ENCODE measurements at regions not wholly inside any gene's neighbourhood (a gene's known extent, or its start where the extent isn't known, plus 50 kb on each side); places are given as distances from the start of the nearest gene placed in this dataset.

GRCh38 chr12:107226126-107226525 is 132.8 kb upstream of the CRY1 start:
- no peak for DNase-seq

DNA sequence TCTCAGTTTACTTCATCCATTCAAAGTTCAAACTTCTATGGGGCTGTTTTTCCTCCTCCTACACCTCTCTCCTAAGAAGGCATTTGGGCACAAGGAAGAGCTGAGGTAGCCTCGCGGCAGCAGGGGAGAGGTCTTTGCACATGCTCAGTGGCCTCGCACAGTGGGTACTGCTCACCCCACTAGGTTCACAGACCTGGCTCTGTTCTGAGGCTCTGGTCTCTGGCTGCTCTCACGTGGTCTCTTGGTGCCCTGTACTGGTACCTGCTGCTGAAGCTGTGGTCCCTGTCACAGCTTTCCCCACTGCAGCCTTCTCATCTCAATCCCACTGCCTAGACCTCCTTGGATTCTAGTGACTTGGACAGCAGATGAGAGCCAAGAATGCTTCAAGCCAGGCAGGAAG is 134.7 kb upstream of the CRY1 start:
- DNase-seq, result no peak

DNA sequence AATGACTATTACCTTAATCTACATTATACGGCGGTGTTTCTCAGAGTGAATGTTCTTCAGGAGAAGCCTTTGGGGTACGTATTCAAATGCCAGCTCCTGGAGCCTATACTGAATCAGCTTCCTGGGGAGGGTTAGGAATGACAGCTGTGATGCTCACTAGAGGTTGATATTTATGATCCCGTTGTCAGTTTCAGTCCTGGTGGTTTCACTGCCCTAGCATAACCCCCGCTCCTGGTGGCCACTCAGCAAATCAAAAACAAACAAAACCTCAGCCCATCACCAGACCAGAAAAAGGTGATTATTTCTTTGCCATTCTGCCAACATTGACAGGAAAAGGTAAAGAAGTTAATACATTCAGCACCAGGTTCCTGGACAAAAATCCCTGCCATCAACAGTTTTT is 136.5 kb upstream of the CRY1 start:
- DNase-seq, result no peak

DNA sequence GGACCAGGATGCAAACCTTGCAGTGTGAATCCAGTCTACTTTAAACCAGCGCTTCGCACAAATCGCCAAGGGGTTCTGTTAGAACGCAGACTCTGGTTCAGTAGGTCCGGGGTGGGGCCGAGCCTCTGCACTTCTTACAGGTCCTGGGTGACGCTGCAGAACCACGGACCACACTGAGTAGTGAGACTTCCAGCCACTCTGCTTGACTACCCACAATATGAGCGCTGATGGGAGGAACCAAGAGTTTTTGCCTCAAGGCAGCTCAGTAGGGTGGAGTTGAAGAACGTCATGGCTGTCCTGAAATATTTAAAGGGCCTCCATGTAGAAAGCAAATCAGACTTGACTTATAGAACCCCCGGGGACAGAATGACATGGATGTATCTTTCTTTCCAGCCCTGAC is 138.0 kb upstream of the CRY1 start:
- DNase-seq, result no peak

DNA sequence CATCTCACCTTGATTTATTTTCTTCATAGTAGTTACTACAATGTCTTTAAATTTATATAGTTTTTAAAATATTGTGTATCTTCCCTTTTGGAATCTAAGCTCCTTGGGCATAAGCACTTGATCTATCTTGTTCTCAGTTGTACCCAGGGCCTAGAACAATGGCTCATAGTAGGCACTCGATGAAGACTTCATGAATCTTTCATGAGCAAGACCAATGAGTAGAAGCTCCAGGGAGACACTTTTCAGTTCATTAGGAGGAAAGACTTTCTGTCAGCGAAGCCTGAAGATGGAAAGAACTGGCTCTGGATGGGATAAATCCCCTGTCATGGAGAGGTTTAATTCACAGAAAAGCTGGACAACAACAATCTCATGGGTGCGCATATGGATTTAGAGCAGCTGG is 140.2 kb upstream of the CRY1 start:
- DNase-seq, result no peak

DNA sequence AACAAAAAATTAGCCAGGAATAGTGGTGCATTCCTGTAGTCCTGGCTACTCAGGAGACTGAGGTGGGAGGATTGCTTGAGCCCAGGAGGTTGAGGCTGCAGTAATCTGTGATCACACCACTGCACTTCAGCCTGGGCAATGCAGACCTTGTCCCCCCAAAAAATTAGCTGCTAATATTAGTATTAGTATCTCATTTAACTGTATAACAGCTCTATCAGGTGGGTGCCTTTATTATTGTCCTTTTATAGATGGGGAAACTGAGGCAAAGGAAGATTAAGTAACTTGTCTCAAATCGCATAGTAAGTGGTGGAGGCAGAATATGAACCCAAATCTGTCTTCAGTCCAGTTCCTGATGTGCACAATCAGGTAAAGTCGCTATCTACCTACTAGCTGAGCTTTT is 142.3 kb upstream of the CRY1 start:
- no peak for DNase-seq

DNA sequence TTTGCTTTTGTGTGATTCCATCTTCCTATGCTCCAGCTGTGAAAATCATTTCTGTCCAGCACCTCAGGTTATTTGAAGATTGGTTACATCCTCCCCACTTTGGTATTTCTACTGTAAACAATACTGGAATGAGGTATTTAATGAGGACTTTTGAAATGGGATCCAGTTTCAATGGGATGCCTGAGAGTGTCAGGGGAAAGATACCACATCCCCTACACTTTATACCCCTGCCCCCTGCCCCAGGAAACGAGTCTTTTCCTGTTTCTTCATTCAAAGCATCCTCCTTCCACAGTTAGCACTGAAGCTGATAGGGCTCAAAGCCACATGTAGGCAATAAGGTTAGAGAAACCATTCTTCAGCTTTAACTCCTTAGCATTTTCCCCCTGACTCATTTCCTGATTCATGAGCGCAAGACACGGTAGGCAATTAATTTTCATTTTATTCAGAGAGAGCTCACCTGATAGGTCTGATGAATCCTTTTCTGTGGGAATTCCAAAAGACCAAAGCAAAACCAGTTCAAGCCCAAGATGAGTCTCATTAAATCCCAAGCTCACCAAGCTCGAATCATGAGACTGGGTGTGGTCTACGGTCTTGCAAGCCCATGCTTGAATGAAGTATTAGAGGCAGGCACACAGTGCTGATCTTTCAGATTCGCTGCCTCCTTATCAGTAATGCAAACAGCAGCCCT is 143.6 kb upstream of the CRY1 start:
- no peak for DNase-seq

DNA sequence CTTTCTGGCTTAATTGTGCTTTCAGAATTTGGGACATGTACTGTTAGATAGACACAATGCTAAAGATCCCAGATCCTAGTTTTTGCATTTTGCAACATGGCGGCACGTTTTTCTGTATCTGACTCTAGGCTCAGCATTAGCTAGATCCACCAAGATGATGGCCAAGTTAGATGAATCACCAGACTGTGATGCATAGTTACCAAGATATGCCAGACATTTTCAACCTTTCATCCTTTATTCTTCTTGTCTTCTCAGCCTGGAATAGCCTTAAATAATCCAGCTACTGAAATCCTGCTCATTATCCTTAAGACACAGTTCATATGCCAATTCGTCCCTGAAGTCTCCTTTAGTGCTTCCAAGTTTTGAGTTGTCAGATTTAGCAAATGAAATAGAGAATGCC is 144.9 kb upstream of the CRY1 start:
- no peak for DNase-seq

DNA sequence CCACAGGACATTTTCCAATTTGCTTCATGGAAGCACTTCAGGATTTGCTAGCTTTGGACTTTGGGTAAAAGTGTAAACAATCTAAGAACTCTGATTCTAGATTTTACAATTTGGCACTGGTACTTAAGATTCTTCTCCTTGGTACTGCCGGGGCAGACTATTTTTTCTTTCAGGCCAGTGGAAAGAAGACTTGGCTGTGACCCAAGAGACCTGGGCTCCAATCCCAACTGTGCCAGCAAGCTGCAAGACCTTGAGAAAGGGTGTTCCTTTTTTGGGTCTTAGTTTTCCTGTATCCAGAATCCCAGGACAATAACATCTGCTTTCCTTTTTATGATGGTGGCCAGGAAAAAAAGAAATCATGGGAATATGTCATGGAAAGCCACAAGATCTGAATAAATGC is 148.1 kb upstream of the CRY1 start:
- no peak for DNase-seq

- no peak for DNase-seq
Observed at GRCh38 chr12:107242189-107242588, 148.8 kb upstream of the CRY1 start.

DNA sequence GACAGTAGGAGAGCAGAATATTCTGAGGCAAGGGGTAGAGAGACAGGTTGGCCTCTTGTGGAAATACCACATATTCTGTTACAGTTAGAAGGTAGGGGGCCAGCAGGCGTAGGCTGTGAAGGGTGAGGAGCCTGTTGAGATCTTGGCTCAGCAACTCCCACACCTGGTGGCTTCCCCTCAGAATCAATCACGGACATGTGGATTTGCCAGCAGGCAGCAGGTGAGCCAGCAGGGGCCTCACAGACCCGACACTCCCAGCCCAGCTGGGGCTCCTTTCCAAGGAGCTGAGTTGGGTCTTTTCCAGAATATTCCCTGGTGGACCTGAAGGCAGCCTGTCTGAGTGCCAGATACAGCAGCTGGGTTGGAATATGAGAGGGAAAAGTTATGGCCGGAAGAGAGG is 150.0 kb upstream of the CRY1 start:
- DNase-seq, result no peak

- DNase-seq, result no peak
Observed at GRCh38 chr12:107244584-107244983, 151.2 kb upstream of the CRY1 start.

GRCh38 chr12:107247650-107248049 is 154.3 kb upstream of the CRY1 start:
- DNase-seq, result no peak

DNA sequence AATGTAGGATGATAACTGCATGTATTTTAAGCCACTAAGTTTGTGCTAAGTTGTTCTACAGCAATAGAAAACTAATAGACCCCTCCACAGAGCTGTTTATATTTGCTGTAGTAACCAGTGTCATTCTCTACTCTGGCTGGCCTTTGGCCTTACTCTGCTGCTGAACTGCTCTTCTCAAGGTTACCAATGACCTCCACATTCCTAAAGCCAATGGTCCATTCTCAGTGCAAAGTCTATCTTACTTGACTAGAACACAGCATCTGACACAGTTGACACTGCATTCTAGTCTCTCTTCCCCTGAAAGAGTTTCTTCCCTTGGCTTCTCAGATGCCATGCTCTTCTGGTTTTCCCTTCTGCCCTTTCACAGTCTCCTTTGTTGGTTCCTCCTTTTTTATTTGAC is 154.8 kb upstream of the CRY1 start:
- DNase-seq, result no peak

- DNase-seq, result no peak
Observed at GRCh38 chr12:107251288-107251687, 157.9 kb upstream of the CRY1 start.

DNA sequence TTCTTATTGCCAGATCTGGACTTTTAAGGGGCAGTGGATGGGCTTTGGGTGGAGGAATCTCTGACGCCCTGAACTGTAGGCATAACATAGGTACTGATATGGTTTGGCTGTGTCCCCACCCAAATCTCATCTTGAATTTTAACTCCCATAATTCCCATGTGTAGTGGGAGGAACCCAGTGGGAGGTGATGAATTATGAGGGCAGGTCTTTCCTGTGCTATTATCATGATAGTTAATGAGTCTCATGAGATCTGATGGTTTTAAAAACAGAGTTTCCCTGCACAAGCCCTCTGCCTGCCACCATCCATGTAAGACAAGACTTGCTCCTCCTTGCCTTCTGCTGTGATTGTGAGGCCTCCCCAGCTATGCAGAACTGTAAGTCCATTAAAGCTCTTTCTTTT is 160.0 kb upstream of the CRY1 start:
- no peak for DNase-seq

DNA sequence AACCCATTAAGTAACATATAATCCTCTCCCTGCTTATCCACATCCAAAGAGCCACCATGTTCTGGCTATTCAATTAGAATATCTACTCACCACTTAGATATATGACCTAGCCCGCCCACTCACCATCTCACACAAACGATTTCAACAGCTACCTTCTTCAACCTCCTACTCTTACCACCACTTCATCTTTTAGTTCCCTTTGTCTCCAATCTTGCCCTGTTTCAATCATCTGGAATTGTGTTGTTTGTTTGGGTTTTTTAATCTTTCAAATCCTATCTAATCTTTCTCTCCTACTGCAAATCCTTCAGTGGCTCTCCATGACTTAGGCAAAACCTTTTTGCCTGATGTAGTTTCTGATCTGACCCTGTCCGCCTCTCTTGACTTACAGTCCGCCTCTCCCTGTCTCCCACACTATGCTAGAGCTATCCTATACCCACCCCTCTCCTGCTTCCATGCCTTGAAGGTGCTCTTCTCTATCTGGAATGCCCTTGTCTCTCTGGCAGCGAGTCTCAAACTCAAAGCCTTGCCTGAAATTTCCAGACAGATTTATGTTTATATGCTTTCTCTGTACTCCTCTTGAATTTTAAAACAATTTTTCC is 161.0 kb upstream of the CRY1 start:
- no peak for DNase-seq

GRCh38 chr12:107258780-107259179 is 165.4 kb upstream of the CRY1 start:
- no peak for DNase-seq

- DNase-seq, result no peak
Observed at GRCh38 chr12:107263980-107264379, 170.6 kb upstream of the CRY1 start.

GRCh38 chr12:107264667-107265066 is 171.3 kb upstream of the CRY1 start:
- no peak for DNase-seq

GRCh38 chr12:107267604-107268003 is 174.3 kb upstream of the CRY1 start:
- no peak for DNase-seq

- no peak for DNase-seq
Observed at GRCh38 chr12:107271523-107271922, 178.2 kb upstream of the CRY1 start.

- no peak for DNase-seq
Observed at GRCh38 chr12:107275530-107275929, 182.2 kb upstream of the CRY1 start.

DNA sequence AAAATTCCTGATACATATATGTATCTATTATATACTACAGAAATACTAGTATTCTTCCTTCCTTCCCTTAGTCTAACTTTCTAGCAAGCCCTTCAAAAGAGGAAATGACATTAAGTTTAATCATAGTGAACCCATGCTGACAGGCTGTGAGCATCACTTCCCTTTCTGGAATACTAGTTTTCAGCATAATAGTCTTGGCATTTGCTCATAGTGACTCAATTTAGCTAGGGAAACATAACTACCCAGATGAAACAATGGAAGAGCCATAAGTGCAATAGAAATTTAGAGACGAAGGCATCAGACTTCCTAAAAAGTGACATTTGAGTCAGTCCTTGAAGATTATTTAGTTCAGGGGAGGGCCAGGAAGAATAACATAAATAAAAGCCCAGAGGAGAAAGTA is 184.5 kb upstream of the CRY1 start:
- no peak for DNase-seq

DNA sequence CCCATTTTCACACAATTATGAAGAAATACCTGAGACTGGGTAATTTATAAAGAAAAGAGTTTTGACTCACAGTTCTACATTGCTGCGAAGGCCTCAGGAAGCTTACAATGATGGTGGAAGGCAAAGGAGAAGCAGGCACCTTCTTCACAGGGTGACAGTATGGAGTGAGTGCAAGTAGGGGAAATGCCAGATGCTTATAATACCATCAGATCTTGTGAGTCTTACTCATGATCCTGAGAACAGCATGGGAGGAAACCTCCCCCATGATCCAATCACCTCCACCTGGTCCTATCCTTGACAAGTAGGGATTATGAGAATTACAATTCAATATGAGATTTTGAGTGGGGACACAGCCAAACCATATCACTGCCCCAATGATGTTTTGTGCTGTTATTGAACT is 189.3 kb upstream of the CRY1 start:
- DNase-seq, result no peak
